H1 (cell line): ENCODE measurements at regions not wholly inside any gene's neighbourhood (a gene's known extent, or its start where the extent isn't known, plus 50 kb on each side); places are given as distances from the start of the nearest gene placed in this dataset.

Experiments used
- CTCF ChIA-PET: fragments of 300-600 bp; sonication (Branson Sonifier 250); formaldehyde crosslinking; loops from one replicate; lab custom pipeline; 2021; ENCODE audit not compliant: partially characterized antibody; lab: Charles Lee
- POLR2A ChIA-PET: fragments of 300-600 bp; sonication (Branson Sonifier 250); formaldehyde crosslinking; loops from one replicate; lab custom pipeline; 2021; ENCODE audit warnings: inconsistent platforms; ENCODE audit not compliant: partially characterized antibody; lab: Charles Lee
- DNase-seq, 2 experiments: peaks; one replicate each; pipeline versions ENCODE4 v3.0.0 to v3.0.0-alpha.2; 2010 to 2022; ENCODE audit warnings: low spot score in 2 of 2, low read depth in 1 of 2, mixed read lengths in 1 of 2
- FAIRE-seq: peaks from 2 replicates; lab custom pipeline; 2011; peaks lifted over from hg19 to GRCh38; lab: Jason Lieb, UNC
- H2AFZ ChIP-seq: 2 replicates; pipeline ENCODE4 v1.8.1; 2012; ENCODE audit warnings: low read length, inconsistent platforms
- H2AK5ac ChIP-seq: 2 replicates; pipeline ENCODE4 v1.6.1; 2013; ENCODE audit warnings: low read depth, low read length
- H2BK120ac ChIP-seq: replicated peaks from 2 replicates; pipeline ENCODE3; 2013; ENCODE audit warnings: low read depth, low read length, inconsistent platforms
- H2BK12ac ChIP-seq: 2 replicates; pipeline ENCODE4 v1.6.1; 2013; ENCODE audit warnings: low read depth, low read length
- H2BK15ac ChIP-seq: 2 replicates; pipeline ENCODE4 v1.6.1; 2013; ENCODE audit warnings: low read length
- H2BK20ac ChIP-seq: 2 replicates; pipeline ENCODE4 v1.6.1; 2013; ENCODE audit warnings: low read length
- H2BK5ac ChIP-seq: 2 replicates; pipeline ENCODE4 v1.6.1; 2013; ENCODE audit warnings: low read depth, low read length
- H3K14ac ChIP-seq: 2 replicates; pipeline ENCODE4 v1.6.1; 2013; ENCODE audit warnings: inconsistent platforms; ENCODE audit not compliant: insufficient read length
- H3K18ac ChIP-seq: 2 replicates; pipeline ENCODE4 v1.6.1; 2013; ENCODE audit warnings: low read length; ENCODE audit errors: extremely low read depth
- H3K23ac ChIP-seq: 2 replicates; pipeline ENCODE4 v1.6.1; 2013; ENCODE audit warnings: inconsistent platforms; ENCODE audit not compliant: insufficient read length
- H3K23me2 ChIP-seq: 2 replicates; pipeline ENCODE4 v1.6.1; 2013; ENCODE audit warnings: low read depth, low read length
- H3K27ac ChIP-seq: 2 replicates; pipeline ENCODE4 v1.6.1; 2011; ENCODE audit warnings: low read depth, low read length, inconsistent platforms
- H3K27me3 ChIP-seq, 4 experiments: replicated peaks in 1 of 4; 1 replicate in 1 of 4; 2 replicates in 3 of 4; pipeline versions ENCODE4 v1.6.1 to v1.8.1; 2011 to 2013; ENCODE audit warnings: low read length in 3 of 4, mild to moderate bottlenecking in 3 of 4, inconsistent platforms in 2 of 4, mixed read lengths in 2 of 4, moderate library complexity in 1 of 4; ENCODE audit not compliant: control insufficient read depth in 3 of 4, insufficient read depth in 3 of 4; ENCODE audit errors: extremely low read depth in 1 of 4
- H3K36me3 ChIP-seq, 4 experiments: 2 replicates each; pipeline versions ENCODE4 v1.6.1 to v1.8.1; 2011 to 2013; ENCODE audit warnings: mild to moderate bottlenecking in 4 of 4, low read length in 3 of 4, moderate library complexity in 2 of 4, control low read depth in 1 of 4, inconsistent platforms in 1 of 4; ENCODE audit not compliant: insufficient read depth in 4 of 4, control insufficient read depth in 2 of 4
- H3K4ac ChIP-seq: replicated peaks from 2 replicates; pipeline ENCODE3; 2013; ENCODE audit warnings: low read length, low read depth, mixed read lengths, inconsistent platforms; ENCODE audit not compliant: insufficient read length
- H3K4me1 ChIP-seq, 4 experiments: replicated peaks in 1 of 4; 1 replicate in 1 of 4; 2 replicates in 3 of 4; pipeline versions ENCODE4 v1.6.1 to v1.8.1; 2011 to 2013; ENCODE audit warnings: low read length in 3 of 4, inconsistent platforms in 2 of 4, mixed read lengths in 1 of 4; ENCODE audit not compliant: insufficient read depth in 4 of 4, control insufficient read depth in 3 of 4
- H3K4me2 ChIP-seq, 2 experiments: 2 replicates each; pipeline versions ENCODE4 v1.6.1 to v1.8.1; 2011 to 2013; ENCODE audit warnings: low read depth in 2 of 2, low read length in 2 of 2, control low read depth in 1 of 2, inconsistent platforms in 1 of 2, mild to moderate bottlenecking in 1 of 2; ENCODE audit not compliant: insufficient read depth in 1 of 2
- H3K4me3 ChIP-seq, 4 experiments: fragments of 200-600, 300-600 bp in 1 of 4; sonication (generic), shearing (Covaris generic), sonication (Bioruptor Twin) in 1 of 4; 2 replicates each; pipeline versions ENCODE4 v1.5.1 to v1.8.1; 2011 to 2016; ENCODE audit warnings: low read length in 4 of 4, low read depth in 3 of 4, control low read depth in 2 of 4, inconsistent platforms in 2 of 4, mild to moderate bottlenecking in 2 of 4, mixed read lengths in 1 of 4, moderate library complexity in 1 of 4; ENCODE audit not compliant: insufficient read depth in 2 of 4; ENCODE audit errors: extremely low read depth in 1 of 4
- H3K56ac ChIP-seq: replicated peaks from 2 replicates; pipeline ENCODE3; 2013; ENCODE audit warnings: low read depth, mild to moderate bottlenecking, mixed read lengths, low read length, inconsistent platforms; ENCODE audit not compliant: insufficient read length
- H3K79me1 ChIP-seq: 2 replicates; pipeline ENCODE4 v1.6.1; 2013; ENCODE audit warnings: low read depth, low read length, control low read depth
- H3K79me2 ChIP-seq, 2 experiments: 2 replicates each; pipeline versions ENCODE4 v1.6.1 to v1.8.1; 2012 to 2013; ENCODE audit warnings: low read length in 2 of 2, mild to moderate bottlenecking in 2 of 2, inconsistent platforms in 1 of 2; ENCODE audit not compliant: insufficient read depth in 2 of 2, control insufficient read depth in 1 of 2
- H3K9ac ChIP-seq, 4 experiments: replicated peaks in 1 of 4; 1 replicate in 1 of 4; 2 replicates in 3 of 4; pipeline versions ENCODE4 v1.6.1 to v1.8.1; 2011 to 2013; ENCODE audit warnings: low read depth in 3 of 4, low read length in 3 of 4, control low read depth in 2 of 4, mild to moderate bottlenecking in 2 of 4, moderate library complexity in 2 of 4, inconsistent platforms in 1 of 4; ENCODE audit errors: extremely low read depth in 1 of 4
- H3K9me3 ChIP-seq, 2 experiments: 2 replicates each; pipeline versions ENCODE4 v1.6.1 to v1.8.1; 2012 to 2013; ENCODE audit warnings: mild to moderate bottlenecking in 2 of 2, moderate library complexity in 2 of 2, control low read depth in 1 of 2, inconsistent platforms in 1 of 2, low read depth in 1 of 2, low read length in 1 of 2, mixed read lengths in 1 of 2; ENCODE audit not compliant: insufficient read depth in 2 of 2
- H4K20me1 ChIP-seq, 2 experiments: replicated peaks in 1 of 2; 2 replicates each; pipeline versions ENCODE3 to v1.8.1; 2011 to 2013; ENCODE audit warnings: inconsistent platforms in 2 of 2, low read length in 2 of 2, mild to moderate bottlenecking in 1 of 2; ENCODE audit not compliant: insufficient read depth in 2 of 2, control insufficient read depth in 1 of 2
- H4K5ac ChIP-seq: 2 replicates; pipeline ENCODE4 v1.6.1; 2013; ENCODE audit warnings: low read length, low read depth, mixed read lengths, inconsistent platforms; ENCODE audit not compliant: insufficient read length
- H4K8ac ChIP-seq: 2 replicates; pipeline ENCODE4 v1.8.0; 2013; ENCODE audit warnings: mild to moderate bottlenecking, moderate library complexity, low read length, inconsistent platforms; ENCODE audit not compliant: insufficient read depth; ENCODE audit errors: extremely low read depth
- H4K91ac ChIP-seq: replicated peaks from 2 replicates; pipeline ENCODE3; 2013; ENCODE audit warnings: low read length, mixed read lengths, inconsistent platforms; ENCODE audit not compliant: insufficient read length
- NANOG ChIP-seq: IDR thresholded peaks from 2 replicates; pipeline ENCODE4 v1.6.1; 2011; ENCODE audit warnings: low read length, low read depth, mild to moderate bottlenecking, inconsistent platforms; ENCODE audit not compliant: insufficient read depth, poor library complexity, severe bottlenecking
- TBP ChIP-seq: IDR thresholded peaks from 2 replicates; pipeline ENCODE4 v1.6.1; 2011; ENCODE audit warnings: low read depth, low read length, improper control_type of control experiment
- WGBS, 2 experiments: shearing (Covaris generic) in 1 of 2; methylation state at CpG; one replicate each; pipeline versions ENCODE4 v1.1.6 to v1.1.7; 2013 to 2015; ENCODE audit warnings: low lambda C conversion rate in 2 of 2, mixed read lengths in 2 of 2, inconsistent platforms in 1 of 2, low coverage in 1 of 2, missing lambda C conversion rate in 1 of 2; ENCODE audit not compliant: insufficient replicate concordance in 2 of 2, insufficient coverage in 1 of 2, insufficient read length in 1 of 2; ENCODE audit errors: extremely low coverage in 1 of 2, missing lambda C conversion rate in 1 of 2; 5-methylcytosine and 5-hydroxymethylcytosine counted together

DNA sequence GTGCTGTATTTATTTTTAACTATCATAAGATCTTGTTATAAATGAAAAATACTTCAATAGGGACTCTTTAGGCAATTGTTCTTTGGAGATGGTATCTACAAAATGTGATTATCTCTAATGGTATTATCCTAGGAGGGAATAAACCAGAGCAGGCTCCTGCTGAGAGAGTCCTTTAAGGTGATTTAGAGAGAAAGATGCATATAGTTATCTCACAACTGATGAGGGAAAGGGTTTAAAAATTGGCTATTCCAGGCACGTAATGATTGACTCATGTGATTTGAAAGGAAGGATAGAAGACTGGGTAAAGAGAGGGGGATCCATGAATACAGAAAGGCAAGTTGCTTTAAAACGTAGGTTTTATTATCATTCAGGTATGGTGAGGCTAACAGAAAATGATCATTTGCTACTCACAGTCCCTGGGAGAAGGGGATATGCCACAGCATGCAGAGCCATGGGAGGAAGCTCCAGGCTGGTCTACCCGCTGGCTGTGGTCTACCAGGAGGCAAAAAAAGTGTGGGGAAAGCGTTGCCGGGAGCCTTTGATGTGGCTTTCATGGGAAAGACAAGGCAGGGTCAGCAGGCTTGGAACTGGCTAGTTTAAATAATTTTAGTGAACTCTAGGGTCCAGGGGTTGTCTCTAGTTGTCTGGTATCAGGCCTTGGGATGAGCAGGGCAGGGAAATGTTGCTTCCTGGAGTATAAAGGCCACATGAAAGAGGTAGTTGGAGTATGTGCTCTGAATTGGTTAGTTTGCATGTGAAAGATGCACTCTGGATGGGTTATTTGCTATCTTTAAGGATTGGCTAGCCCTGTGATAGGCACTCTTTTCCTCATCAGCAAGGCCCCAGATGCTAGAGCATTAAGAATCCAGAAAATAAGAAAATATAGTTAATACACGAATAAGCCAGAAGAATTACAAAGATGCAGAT is 798.4 kb upstream of the GRM7 start:
- no peaks in the 10 kb centered on the region for H4K20me1 ChIP-seq
- no peak overlapping the region; the same call in 1 of the 2 replicates for H4K8ac ChIP-seq
- no peak overlapping the region for H3K4me3 ChIP-seq
- no peaks in the 10 kb centered on the region; the same call in 1 of the 2 replicates for H3K23me2 ChIP-seq
- peak in 1 of 2 experiments; percentile 44 for DNase-seq
- H2BK20ac ChIP-seq: no peak overlapping the region; the same call in 1 of the 2 replicates
- H3K9me3 ChIP-seq: no peaks in the 10 kb centered on the region
- H4K5ac ChIP-seq: no peak overlapping the region
- no peak overlapping the region for H3K27ac ChIP-seq
- no peak for FAIRE-seq
- H3K36me3 ChIP-seq: no peaks in the 10 kb centered on the region
- no peak overlapping the region for H3K56ac ChIP-seq
- TF ChIP-seq TBP: no peak
- TF ChIP-seq NANOG: peak; percentile 17
- H2AK5ac ChIP-seq: no peak overlapping the region
- peak overlapping the region; percentile 40 for H4K91ac ChIP-seq
- H3K4me2 ChIP-seq: peak overlapping the region in 1 of 2 experiments; percentile 38; a peak in 1 of 4 replicates
- H2BK5ac ChIP-seq: no peak overlapping the region
- H3K4me1 ChIP-seq: peaks cover 3 to 11% (median 10%) of the 10 kb centered on the region in 4 experiments; a peak in 4 of 7 replicates
- H3K79me1 ChIP-seq: no peaks in the 10 kb centered on the region
- WGBS, 2 experiments: 61% methylated on average over 6 of the region's 6 CpGs; no CpG with 5 or more reads in 1 of the 2 experiments
- no peaks in the 10 kb centered on the region for H3K27me3 ChIP-seq
- no peaks in the 10 kb centered on the region for H3K79me2 ChIP-seq
- 0 out of 2 replicates have a peak overlapping the region, but pooled peaks have one; percentile 26 for H3K18ac ChIP-seq
- no peak overlapping the region for H3K23ac ChIP-seq
- POLR2A ChIA-PET: no interaction called here
- CTCF ChIA-PET: no interaction called here
- peak overlapping the region; percentile 73; the same call in 1 of the 2 replicates for H2BK15ac ChIP-seq
- no peak overlapping the region for H3K4ac ChIP-seq
- no peak overlapping the region for H3K9ac ChIP-seq
- H2BK12ac ChIP-seq: peak overlapping the region; percentile 88; the same call in 1 of the 2 replicates
- H2AFZ ChIP-seq: peak overlapping the region; percentile 42; the same call in 1 of the 2 replicates
- H2BK120ac ChIP-seq: no peak overlapping the region
- H3K14ac ChIP-seq: no peak overlapping the region
